ENCODE measurements at regions not wholly inside any gene's neighbourhood (a gene's known extent, or its start where the extent isn't known, plus 50 kb on each side); places are given as distances from the start of the nearest gene placed in this dataset.

DNA sequence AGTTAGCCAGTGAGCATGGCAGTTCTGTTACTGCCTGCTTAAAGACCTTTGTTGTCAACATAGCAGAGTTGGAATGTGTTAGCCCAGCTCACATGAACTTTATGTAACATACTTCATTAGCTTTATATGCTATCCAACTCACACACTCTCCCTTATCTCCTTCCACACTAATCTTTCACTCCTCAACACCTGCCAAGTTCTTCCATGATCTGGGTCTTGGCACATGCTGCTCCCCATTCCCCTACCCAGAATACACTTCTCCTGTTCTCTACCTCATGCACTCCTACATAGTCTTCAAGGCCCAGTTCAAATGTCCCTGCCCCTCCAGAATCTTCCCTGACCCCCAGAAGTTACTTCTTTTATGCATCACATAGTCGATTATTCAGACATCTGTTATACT is 179.3 kb downstream of the KATNAL1 start:
- DNase-seq (ENCODE audit: low spot score) (no peak), FAIRE-seq (no peak)

DNA sequence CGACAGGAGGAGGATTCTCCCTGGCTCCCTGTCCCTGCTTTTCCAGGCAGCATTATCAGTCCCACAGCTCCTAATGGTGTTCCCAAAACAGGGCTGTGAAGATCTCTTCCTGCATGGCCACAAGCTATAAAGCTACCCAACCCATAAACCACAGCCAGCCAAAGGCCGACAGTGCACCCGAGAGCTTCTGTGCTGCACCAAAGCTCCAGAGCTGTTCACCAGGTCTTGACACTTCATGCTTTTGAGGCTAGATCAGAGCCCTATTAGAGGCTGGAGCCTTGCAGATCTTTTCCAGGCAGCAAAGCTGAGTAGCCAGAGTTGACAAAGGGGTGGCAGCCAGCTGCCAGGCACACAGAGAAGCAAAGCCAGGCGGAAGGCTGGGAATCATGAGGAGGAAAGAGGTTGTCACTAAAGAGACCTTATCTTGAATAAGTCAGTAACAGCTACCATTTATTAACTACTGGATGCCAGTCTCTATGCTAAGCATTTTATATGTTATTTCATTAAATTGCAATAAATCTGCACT is 180.4 kb downstream of the KATNAL1 start:
- DNase-seq (ENCODE audit: low spot score) (no peak), FAIRE-seq (no peak)

DNA sequence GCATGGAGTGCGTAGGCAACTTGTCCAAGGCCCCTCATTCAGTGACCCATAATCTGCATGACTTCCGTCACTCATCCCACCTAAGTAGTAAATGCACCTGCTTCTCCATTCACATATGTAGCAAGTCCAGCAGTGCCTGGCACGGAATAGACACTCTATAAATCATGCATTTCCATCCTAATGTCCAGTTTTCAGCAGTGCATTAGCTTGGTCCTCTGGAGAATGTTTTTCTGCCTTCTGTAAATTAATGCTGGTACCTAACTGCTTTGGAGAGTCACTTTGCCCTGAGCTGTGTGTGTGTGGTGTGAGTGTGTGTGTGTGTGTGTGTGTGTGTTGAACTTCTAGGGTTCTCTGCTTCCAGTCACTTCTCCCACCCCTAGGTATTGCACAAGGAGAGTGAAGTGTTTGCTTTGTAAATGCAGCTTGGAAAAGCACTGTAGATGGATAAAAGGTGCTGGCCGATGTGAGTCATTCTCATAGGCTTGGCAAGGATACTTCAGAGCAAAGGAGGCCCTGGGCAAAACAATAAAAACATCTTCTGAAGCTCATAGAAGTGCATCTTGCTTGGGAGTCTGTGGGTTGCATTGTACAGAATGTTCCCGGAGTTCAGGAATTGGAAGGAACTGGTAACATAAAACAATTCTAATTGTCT is 181.8 kb downstream of the KATNAL1 start:
- no peak for FAIRE-seq
- peak; percentile 39 for DNase-seq (ENCODE audit: low spot score)

DNA sequence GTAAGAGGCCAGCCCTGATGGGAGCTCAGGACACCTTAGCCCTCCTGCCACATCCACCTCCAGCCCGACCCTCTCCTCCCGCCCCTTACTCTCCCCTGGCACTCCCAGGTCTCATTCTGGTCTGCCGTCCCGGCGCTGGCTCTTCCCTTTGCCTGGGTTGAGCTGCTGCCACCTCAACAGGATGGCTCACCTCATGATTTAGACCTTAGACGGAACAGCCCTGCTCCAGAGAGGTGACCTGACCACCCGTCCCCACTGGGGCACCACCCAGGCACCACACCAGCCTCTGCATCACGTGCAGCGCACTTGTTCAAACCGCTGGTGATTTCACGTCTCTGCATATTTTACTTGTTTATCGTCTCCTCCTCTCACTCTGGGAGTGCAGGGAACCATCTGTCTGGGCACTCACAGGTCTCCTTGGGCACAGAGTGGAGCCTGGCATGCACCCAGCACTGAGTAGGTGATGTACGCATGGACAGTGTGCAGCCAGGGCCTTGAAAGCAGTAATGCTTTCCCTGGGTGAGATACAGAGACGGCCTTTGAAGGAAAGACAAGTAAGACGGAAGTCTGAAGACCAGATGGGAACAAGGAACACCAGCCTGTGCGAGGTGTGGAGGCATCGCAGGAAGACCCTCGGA is 183.1 kb downstream of the KATNAL1 start:
- no peak for DNase-seq (ENCODE audit: low spot score)
- no peak for FAIRE-seq

DNA sequence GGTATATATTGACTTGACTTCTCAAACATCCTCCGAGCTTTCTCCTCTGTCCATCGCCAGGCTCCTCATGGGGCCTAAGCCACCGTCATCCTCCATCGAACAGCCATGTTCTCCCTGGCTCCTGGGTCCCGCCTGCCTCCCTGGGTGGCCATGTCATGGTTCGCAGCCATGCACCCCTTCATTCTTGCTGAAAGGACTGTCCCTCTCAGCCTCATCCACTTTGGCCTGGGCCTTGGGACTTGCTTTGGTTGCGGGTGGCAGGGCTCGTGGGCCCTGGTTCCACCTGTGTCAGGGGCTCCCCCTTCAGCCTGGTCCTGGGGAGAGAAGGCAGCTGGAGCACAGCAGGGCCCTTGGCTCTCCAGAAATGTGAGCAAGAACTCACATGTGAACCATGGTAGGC is 183.8 kb downstream of the KATNAL1 start:
- no peak for FAIRE-seq

DNA sequence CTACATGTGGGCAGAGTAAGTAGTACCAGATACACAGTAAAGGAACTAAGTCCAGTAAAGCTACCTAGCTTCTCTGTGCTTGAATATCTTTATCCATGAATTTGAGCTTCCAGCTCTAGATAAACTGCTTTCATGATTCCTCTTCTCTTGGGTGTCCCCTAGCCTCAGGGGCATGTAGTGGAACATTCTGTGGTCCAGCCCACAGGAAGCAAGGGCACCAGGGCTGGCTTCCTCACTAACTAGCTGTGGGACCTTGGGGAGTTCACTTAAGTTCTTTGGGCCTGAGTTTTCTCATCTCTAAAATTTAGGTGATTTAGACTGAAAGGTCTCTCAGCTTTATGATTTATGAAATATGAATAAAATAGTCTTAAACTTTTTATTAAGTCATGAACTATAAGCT is 185.7 kb downstream of the KATNAL1 start:
- FAIRE-seq (no peak), DNase-seq (ENCODE audit: low spot score) (no peak)

More for the DNA sequence above, 183.8 kb downstream of the KATNAL1 start:
- no peak for DNase-seq (ENCODE audit: low spot score)

DNA sequence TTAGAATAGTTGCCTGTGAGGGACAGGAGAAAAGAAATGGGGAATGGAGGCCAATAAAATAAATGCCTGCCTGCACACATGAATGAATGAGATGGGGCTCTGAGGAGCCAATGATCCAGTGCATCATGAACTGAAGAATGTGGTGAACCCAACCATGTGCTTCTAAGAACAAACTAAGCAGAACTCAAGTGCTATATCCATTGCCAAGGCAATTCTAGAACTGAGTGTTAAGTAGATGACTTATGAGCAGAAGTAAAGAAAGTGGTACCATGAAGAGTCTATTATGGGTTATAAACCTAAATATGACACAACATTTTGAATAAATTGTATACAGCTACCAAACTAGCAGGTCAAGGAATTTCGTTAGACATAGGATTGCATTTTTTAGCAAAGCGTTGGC is 186.1 kb downstream of the KATNAL1 start:
- FAIRE-seq (no peak), DNase-seq (ENCODE audit: low spot score) (no peak)

DNA sequence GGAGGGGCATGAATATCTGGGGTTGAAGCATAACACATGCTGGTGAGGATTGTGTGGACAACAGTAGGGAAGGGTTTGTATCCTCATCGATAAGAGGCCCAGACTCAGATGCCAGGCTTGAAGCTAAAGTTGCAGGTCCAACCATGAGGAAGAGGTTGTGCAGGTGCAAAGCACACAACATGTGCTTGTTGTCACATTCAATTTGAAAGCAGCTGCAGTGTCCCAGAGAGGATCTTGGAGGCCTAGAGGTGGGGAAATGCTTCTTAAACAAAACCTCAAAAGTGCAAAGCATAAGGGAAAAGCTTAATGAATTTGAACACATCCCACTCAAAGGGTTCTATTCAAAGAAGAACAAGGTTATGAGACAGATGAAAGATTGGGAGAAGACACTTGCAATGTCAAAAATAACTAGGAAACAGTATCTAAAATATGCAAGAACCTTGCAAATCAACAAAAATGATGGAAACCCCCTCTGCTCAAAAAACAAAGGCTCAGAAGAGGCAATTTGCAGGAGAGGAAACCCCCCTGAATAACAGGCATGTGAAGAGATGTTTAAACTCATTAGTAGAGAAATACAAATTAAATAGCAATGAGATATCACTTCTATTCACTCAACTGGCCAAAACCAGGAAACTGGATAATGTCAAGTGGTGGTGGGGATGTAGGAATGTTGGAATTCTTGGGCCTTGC is 187.1 kb downstream of the KATNAL1 start:
- no peak for FAIRE-seq

DNA sequence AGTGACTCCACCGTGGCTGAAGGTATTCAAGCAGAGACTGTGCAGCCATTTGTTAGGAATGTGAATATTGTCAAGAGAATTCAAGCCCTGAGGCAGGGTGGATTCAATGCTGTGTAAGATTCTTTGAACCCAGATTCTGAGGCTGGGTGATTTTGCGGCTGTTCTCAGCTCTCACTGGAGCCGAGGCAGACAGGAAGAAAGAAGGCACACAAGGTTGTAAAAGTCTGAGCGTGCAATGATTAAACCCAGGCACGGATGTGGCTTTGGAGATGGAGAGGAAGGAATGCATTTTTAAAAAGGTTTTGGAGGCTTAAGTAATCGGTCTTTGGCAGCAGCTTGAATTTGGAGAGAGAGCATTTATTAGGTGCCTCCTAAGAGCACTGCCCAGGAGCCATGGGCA is 187.9 kb downstream of the KATNAL1 start:
- FAIRE-seq (no peak), DNase-seq (ENCODE audit: low spot score) (peak; percentile 32)

More for the DNA sequence above, 187.1 kb downstream of the KATNAL1 start:
- no peak for DNase-seq (ENCODE audit: low spot score)

DNA sequence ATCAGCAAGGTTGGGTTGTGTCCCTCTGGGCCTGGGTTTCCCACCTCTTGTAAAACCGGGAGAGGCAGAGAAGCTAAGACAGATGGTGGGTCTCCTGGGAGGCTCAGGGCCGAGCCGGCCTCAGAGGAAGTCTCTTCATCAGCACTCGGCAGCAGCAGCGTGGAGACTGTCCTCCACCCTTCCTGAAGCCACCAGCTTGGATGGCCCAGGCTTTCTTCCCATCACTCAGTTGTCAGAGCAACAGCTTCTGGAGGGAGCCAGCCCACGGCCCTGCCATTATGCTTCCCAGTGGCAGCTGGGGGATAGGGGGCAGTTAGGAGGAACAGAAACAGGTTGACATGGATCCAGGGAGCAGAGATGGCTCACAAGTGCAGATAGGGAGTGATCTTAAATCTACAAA is 191.0 kb downstream of the KATNAL1 start:
- FAIRE-seq (no peak), DNase-seq (ENCODE audit: low spot score) (no peak)

DNA sequence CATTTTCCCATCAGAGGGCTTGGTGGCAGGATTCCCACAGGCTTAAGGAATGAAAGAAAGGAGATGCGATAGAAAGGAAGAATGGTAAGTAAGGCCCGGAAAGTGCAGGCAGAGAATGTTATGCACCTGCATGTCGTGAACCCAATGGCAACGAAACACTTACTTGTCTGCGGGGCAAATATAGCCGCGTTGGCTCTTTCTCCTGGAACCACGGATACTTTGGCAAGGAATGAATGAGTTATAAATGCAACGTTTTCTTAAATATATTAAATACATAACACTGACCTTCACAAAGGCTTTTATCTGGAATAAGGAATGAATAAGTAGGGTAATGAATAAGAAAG is 192.1 kb downstream of the KATNAL1 start:
- no peak for FAIRE-seq
- DNase-seq (ENCODE audit: low spot score), result no peak

DNA sequence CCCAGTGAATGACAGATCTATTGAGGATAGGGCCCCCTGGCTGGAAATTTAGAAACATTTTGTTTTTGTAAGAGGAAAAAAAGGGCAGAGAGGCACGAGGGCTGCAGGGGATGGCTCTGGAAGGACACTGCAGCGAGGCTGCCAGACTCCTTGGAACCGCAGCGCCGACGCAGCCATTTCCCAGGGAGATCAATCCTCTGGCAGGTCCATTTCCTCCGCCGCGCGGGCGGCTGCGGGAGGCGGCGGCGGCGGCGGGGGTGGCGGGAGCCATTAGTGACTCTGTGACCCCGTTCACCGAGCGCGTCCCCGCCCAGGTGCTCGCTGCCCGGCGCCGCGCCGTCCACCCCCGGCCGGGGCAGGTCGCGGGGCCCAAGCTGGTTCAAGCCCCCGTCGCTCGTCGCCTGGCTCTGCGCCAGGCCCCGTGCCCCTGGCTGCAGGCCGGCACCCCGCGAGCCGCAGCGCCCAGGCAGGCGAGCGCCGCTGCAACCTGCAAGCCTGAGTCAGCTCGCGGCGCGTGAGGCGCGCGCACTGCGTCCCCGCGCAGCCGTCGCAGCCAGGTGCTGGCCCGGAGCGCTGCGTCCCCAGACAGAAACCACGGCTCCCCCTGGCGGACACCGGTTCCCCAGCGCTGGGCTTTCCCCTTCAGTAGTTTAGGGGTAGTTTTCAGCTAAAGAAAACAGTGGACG is 192.6 kb downstream of the KATNAL1 start:
- DNase-seq (ENCODE audit: low spot score) (peak; percentile 81), FAIRE-seq (no peak)

DNA sequence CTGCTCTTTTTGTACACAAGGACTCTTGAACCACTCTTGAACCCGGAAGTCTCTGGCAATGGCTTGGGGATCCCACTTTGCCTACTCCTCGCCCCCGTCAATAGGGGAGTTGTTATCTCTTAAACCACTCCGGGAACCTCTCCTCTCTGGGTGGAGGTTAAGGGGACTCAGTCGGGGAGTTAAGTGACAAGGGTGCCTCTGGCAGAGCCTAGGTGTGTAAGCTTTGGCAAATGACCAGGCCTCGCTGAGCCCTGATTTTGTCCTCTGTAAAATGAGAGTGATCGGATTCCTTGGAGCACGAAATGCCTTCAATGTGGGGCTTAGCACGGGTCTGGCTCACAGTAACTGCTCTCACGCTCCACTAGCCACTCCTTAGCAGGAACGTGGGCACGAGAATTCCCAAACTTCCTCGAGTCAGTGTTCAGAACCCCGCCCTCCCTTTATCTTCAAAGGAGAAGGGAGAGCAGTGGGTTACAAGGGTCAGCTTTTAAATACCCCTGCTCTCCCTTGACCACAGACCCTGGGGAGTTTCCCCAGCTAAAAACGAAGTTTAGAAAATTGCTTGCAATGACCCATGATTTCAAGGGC is 193.3 kb downstream of the KATNAL1 start:
- no peak for FAIRE-seq
- DNase-seq (ENCODE audit: low spot score), result no peak

DNA sequence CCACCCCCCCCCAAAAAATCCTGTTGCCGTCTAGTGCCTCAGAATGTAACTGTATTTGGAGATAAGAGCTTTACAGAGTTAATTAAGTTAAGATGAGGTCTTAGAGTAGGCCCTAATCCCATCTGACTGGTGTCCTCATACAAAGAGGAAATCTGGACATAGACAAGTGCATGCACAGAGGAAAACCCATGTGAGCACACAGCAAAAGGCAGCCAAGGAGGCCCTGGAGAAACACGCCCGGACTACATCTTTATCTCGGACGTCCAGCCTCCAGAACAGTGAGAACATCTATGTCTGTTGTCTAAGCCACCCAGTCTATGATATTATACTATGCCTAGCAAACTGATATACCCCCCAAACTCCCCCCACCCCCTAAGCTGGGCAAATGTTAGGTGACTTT is 193.8 kb downstream of the KATNAL1 start:
- no peak for FAIRE-seq
- no peak for DNase-seq (ENCODE audit: low spot score)

DNA sequence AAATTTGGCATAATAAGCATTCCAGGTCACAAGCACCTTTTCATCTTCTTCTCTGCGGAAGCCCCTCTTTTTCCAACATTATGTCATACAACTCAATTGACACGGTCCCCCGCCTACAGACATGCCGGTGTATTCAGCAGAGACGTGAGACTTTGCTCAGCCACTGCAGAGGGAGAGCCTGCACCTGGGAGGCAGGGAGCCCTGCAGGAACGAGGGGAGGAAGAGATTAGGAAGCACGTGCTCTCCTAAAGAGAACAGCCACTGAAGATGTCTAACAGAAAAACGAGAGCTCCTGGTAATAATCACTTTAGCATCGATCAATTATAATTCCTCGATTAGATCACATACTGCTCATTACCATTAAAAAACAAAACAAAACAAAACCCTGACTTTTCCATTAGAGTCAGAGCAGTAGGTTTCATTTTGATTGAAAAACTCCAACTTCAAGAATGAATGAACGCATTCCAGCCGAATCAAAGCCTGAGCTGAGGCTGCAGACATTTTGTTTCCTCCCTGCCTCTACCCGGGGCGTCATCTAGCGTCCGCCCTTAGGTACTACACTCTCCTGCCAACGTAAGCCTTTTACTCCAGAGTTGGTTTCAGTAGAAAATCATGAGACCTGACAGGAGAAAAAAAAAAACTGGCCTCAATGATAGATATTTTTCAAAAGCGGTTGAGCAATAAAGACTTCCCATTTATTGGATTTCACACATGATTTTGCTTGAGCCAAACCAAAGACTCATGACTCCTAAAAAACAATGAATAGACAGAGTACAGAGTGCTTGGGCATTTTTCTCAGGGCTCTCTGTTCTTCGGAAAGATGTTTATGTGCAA is 194.5 kb downstream of the KATNAL1 start:
- no peak for FAIRE-seq
- DNase-seq (ENCODE audit: low spot score), result peak; percentile 68

DNA sequence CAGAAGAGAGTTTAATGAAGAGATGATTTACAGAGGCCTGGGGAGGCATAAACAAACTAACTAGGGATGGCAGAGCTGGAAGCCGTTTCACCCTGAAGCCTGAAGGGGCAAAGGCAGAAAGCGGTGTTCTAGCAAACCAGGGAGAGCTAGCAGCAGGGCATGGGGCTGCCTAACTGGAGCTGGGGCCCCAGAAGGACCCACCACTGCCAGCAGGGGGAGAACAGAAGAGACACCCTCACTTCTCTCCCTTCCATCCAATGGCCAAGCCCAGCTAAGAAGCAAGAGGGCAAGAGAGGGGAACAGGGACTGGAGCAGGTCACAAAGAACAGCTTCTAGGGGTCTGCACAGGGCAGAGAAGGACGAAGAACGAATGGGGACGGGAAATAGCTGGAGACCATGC is 195.5 kb downstream of the KATNAL1 start:
- DNase-seq (ENCODE audit: low spot score) (no peak), FAIRE-seq (no peak)

DNA sequence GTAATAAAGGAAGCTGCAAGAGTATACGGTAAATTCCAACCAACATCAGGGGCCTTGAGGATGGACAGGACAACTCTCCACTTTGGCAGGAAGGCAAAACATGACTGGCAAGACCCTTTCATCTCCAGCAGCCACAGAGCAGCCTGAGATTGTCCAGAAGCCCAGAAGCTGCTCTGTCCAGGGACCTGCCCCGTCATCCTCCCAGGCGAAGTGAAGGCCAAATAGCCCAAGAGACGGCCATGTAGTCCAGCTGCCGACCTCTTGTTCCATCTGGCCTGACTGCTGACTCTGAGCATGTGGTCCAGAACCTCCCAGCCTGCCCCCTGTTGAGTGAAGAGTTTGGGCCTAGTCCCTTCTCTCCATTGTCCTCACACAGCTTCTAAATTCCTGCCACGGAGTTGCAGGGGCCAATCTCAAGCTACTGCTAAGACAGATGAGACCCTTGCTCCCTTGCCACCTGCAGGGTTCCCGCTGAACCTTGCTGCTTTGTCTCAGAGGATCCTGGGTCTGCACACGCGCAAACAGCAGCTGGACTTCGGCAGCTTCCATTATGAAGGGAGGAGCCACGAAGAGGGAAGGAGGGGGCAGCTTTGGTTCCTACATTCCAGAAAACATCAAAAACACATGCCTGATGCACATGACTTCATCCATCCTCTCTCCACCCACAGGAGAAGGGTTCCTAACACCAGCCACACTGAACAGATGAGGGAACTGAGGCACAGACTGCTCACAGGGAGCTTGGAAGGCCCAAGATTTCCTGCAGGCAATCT is 196.9 kb downstream of the KATNAL1 start:
- no peak for DNase-seq (ENCODE audit: low spot score)
- FAIRE-seq, result no peak

DNA sequence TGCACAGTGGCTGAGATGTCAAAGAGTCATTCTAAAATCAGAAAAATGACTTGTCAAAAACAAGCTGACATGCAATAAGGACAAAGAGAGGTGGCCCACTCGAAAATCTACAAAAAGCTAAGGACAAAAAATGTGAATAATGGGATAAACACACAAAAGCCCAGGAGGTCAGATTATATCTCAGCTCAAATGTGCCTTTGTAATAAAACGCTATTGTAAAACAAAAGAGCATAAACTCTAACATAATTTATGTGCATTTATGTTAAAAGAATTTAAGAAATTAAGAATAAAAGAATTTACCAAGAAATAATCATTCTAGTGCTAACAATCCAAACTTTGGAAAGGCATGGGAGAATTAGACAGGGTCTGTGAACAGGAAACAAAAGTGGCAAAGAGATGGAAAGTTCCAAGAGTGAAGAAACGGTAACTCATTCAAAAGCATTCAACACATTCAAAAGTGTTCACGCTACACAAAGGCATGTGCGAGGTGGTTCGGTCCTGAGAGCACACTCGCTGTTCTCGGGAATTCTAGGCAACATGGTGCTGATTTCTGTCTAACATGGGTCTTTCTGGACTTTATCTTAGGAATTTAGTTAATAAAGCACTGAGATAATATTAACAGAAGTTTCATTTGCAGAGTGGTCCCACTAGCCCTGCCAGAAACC is 197.7 kb downstream of the KATNAL1 start:
- FAIRE-seq, result no peak

DNA sequence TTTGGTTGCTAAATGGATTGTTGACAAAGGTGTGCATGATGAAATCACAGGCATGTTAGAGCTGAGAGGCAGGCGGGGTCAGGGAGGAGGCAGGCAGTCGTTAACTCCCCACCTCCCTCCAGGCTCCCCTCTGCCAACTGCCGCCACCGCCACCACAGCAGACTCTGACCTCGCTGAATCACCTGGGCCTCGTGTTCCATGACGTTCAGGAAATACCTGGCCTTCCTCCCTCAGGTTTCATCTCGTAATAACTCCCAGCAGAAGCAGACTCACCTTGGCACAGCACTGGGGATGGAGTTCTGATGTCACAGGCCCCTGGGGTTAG is 198.5 kb downstream of the KATNAL1 start:
- DNase-seq (ENCODE audit: low spot score) (no peak), FAIRE-seq (no peak)

More for the DNA sequence above, 197.7 kb downstream of the KATNAL1 start:
- no peak for DNase-seq (ENCODE audit: low spot score)

Measured in urothelium cell line (cell line).